ENCODE measurements at regions not wholly inside any gene's neighbourhood (a gene's known extent, or its start where the extent isn't known, plus 50 kb on each side); places are given as distances from the start of the nearest gene placed in this dataset.

DNA sequence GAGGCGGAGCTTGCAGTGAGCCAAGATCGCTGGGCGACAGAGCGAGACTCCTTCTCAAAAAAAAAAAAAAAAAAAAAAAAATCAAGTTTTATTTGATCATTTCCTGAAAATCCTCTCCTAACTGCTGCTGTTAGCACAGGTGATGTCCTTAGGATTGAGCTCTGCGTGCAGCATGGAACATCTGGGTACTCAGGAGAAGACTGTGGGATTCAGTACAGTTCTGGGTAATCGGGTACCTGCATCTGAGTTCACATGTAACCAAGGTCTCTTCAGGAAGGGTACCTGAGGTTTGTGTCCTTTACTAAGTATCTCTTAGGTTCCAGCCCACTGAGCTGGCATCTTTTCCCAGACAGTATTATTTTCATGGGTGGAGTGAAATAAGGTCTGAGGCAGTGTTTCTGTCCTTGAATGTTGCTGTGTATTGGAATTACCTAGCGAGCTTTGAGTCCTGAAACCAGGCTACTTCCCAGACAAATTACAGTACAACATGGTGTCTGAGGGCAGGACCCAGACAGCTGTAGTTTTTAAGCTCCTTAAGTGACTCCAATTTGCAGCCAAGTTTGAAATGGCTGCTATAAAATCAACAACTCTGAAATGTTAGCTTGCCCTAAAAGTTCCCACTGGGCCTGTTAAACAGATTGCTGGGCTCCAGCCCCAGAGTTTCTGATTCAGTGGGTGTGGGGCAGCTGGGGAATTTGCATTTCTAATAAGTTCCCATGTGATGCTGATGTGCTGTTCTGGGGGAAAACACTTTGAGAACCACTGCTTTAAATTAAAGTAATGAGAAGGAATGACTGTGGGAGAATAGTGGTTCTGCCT is 120.5 kb downstream of the PMAIP1 start:
- TF ChIP-seq MED1 (CRISPR knock-in tag; IDR thresholded peaks at IDR 0.05; ENCODE audit: borderline replicate concordance) (no peak), CTBP1 (IDR thresholded peaks at IDR 0.05; ENCODE audit: borderline replicate concordance) (no peak), SIN3A (IDR thresholded peaks at IDR 0.05; ENCODE audit: borderline replicate concordance in 2 of 2, control insufficient read depth in 1 of 2, low read depth in 2 of 2, low read length in 2 of 2) (no peak), JUND (IDR thresholded peaks at IDR 0.05; ENCODE audit: borderline replicate concordance, low read depth, low read length) (no peak), JUND (tag; IDR thresholded peaks at IDR 0.05; ENCODE audit: borderline replicate concordance, low read depth, low read length) (no peak), CREM (IDR thresholded peaks at IDR 0.05; ENCODE audit: low read depth) (no peak), EZH2 (IDR thresholded peaks at IDR 0.05; ENCODE audit: borderline replicate concordance, low read depth, low read length) (no peak), ARID2 (IDR thresholded peaks at IDR 0.05) (no peak), SP1 (CRISPR knock-in tag; IDR thresholded peaks at IDR 0.05) (no peak)

Measured in K562 (cell line).